ENCODE measurements at regions not wholly inside any gene's neighbourhood (a gene's known extent, or its start where the extent isn't known, plus 50 kb on each side); places are given as distances from the start of the nearest gene placed in this dataset.

GRCh38 chr20:7151676-7152470 lies 384.4 kb downstream of the BMP2 start:
- H3K36me3 ChIP-seq = no peaks in the 10 kb centered on the region
- no peak overlapping the region for H3K27ac ChIP-seq
- no peak for DNase-seq
- no peaks in the 10 kb centered on the region for H3K27me3 ChIP-seq
- no peak overlapping the region for H3K4me3 ChIP-seq
- TF ChIP-seq, protein P1, sequence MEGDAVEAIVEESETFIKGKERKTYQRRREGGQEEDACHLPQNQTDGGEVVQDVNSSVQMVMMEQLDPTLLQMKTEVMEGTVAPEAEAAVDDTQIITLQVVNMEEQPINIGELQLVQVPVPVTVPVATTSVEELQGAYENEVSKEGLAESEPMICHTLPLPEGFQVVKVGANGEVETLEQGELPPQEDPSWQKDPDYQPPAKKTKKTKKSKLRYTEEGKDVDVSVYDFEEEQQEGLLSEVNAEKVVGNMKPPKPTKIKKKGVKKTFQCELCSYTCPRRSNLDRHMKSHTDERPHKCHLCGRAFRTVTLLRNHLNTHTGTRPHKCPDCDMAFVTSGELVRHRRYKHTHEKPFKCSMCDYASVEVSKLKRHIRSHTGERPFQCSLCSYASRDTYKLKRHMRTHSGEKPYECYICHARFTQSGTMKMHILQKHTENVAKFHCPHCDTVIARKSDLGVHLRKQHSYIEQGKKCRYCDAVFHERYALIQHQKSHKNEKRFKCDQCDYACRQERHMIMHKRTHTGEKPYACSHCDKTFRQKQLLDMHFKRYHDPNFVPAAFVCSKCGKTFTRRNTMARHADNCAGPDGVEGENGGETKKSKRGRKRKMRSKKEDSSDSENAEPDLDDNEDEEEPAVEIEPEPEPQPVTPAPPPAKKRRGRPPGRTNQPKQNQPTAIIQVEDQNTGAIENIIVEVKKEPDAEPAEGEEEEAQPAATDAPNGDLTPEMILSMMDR (IDR thresholded peaks at IDR 0.05) = no peak
- H3K4me1 ChIP-seq = no peaks in the 10 kb centered on the region
- intact Hi-C loops (cut with DNase I; ENCODE audit: low total_unique reads) = no loop called here
- H3K9me3 ChIP-seq = no peaks in the 10 kb centered on the region

DNA sequence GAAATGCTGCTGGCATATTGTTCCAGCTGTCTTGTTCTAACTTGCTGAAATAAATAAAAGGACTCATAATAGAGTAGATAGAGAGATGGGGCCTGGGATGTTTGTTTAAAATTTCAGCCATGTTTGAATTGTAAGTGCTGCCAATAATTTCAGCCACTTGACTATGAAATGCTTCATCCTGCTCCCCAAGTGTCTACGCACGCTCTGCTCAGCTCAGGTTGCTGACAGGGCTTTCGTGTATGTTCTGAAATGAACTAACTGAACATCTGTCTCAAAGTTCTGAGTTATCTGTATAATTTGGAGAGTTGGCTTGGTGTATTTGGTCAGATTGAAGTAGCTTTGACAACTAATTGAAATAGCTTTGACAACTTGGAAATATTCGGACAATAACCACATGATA lies 387.8 kb downstream of the BMP2 start:
- no peaks in the 10 kb centered on the region for H3K36me3 ChIP-seq
- no peaks in the 10 kb centered on the region for H3K27me3 ChIP-seq
- no peaks in the 10 kb centered on the region for H3K4me1 ChIP-seq
- H3K9me3 ChIP-seq = no peaks in the 10 kb centered on the region
- no peak for DNase-seq
- no peak overlapping the region for H3K4me3 ChIP-seq
- intact Hi-C loops (cut with DNase I; ENCODE audit: low total_unique reads) = no loop called here
- no peak overlapping the region for H3K27ac ChIP-seq
- TF ChIP-seq, protein P1 (IDR thresholded peaks at IDR 0.05) = no peak

DNA sequence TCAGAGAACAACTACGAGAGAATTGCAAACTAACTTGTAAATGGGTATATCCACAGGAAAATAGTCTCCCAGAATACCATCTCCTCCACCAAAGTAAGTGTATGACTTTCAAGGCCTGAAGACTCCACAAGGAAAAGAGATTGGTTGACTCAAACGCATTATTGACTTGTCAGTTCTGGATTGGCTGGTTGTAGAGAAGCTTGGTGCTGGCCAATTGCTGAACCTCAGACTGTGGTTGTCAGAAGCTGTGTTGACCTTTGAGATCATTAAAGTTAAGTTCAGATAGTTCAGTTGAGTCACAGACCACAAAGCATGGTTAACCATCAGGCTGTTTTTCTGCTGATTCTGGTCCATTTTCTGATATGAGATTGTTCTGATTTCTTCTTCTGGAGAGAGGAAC lies 388.3 kb downstream of the BMP2 start:
- Histone ChIP-seq H3K36me3 (no peaks in the 10 kb centered on the region), H3K27ac (no peak overlapping the region), H3K4me1 (no peaks in the 10 kb centered on the region), H3K9me3 (no peaks in the 10 kb centered on the region), H3K4me3 (no peak overlapping the region), H3K27me3 (no peaks in the 10 kb centered on the region)
- TF ChIP-seq, protein P1 (IDR thresholded peaks at IDR 0.05) = no peak
- intact Hi-C loops (cut with DNase I; ENCODE audit: low total_unique reads) = no loop called here
- no peak for DNase-seq

DNA sequence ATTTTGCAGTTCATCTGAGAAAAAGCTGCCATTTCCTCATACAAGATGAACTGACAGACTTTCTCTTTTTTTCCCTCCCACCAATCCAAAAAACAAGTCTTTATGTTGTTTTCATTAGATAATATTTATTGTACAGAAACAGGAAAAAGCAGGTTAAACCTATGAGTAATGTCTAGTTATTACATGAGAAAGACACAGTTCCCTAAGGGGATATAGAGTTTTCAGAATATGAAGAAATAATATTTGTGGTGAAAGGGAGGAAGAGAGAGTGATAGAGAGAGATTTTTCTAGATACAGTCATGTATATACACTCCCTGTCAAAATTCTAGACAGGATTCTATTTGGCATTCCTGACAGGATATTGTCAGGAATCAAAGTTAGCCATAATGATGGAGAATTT lies 392.4 kb downstream of the BMP2 start:
- TF ChIP-seq, protein P1 (IDR thresholded peaks at IDR 0.05) = no peak
- no peaks in the 10 kb centered on the region for H3K27me3 ChIP-seq
- H3K36me3 ChIP-seq = no peaks in the 10 kb centered on the region
- H3K27ac ChIP-seq = no peak overlapping the region
- H3K9me3 ChIP-seq = no peaks in the 10 kb centered on the region
- intact Hi-C loops (cut with DNase I; ENCODE audit: low total_unique reads) = no loop called here
- no peaks in the 10 kb centered on the region for H3K4me1 ChIP-seq
- no peak for DNase-seq
- H3K4me3 ChIP-seq = no peak overlapping the region

GRCh38 chr20:7161690-7162089 lies 394.2 kb downstream of the BMP2 start:
- intact Hi-C loops (cut with DNase I; ENCODE audit: low total_unique reads) = no loop called here
- no peaks in the 10 kb centered on the region for H3K4me1 ChIP-seq
- TF ChIP-seq, protein P1 (IDR thresholded peaks at IDR 0.05) = no peak
- H3K27me3 ChIP-seq = no peaks in the 10 kb centered on the region
- no peaks in the 10 kb centered on the region for H3K9me3 ChIP-seq
- no peaks in the 10 kb centered on the region for H3K36me3 ChIP-seq
- DNase-seq = no peak
- no peak overlapping the region for H3K27ac ChIP-seq
- no peak overlapping the region for H3K4me3 ChIP-seq

All from tibial artery (tissue), 4 donors.